ENCODE measurements at regions not wholly inside any gene's neighbourhood (a gene's known extent, or its start where the extent isn't known, plus 50 kb on each side); places are given as distances from the start of the nearest gene placed in this dataset.
"Not testable (repeated sequence)": the region's sequence is repeated elsewhere in the genome, so short reads cannot be mapped to it uniquely, and the experiment has no call there.

GRCh38 chr10:31209478-31209877, 109.5 kb upstream of the ZEB1 start:
- DNase-seq = no peak
- Histone ChIP-seq H4K8ac (ENCODE audit: low read depth, low read length) (no peak overlapping the region), H3K4me3 (ENCODE audit: low read length) (no peak overlapping the region), H3K23ac (ENCODE audit: low read length) (no peak overlapping the region), H4K5ac (ENCODE audit: low read length) (no peak overlapping the region), H3K4ac (ENCODE audit: low read depth, low read length) (no peak overlapping the region), H3K9ac (ENCODE audit: low read length) (no peak overlapping the region), H3K4me2 (ENCODE audit: low read length) (no peak overlapping the region), H2BK120ac (ENCODE audit: low read depth, low read length) (no peak overlapping the region), H2BK15ac (replicated peaks; ENCODE audit: low read depth) (no peak overlapping the region), H2AK5ac (ENCODE audit: low read length) (no peak overlapping the region), H3K27ac (ENCODE audit: low read depth, low read length) (no peak overlapping the region), H2BK5ac (ENCODE audit: low read length) (no peak overlapping the region), H3K27me3 (ENCODE audit: insufficient read depth, low read length, poor library complexity) (no peaks in the 10 kb centered on the region), H3K56ac (ENCODE audit: low read length) (no peak overlapping the region), H3K4me1 (ENCODE audit: control insufficient read depth, low read depth, low read length) (no peaks in the 10 kb centered on the region), H3K18ac (ENCODE audit: low read length) (no peak overlapping the region), H3K36me3 (ENCODE audit: control insufficient read depth, insufficient read depth, low read length) (no peaks in the 10 kb centered on the region), H3K79me2 (ENCODE audit: control insufficient read depth, insufficient read depth, low read length) (no peaks in the 10 kb centered on the region), H3K79me1 (ENCODE audit: low read length) (no peaks in the 10 kb centered on the region)
- WGBS (ENCODE audit: extremely low coverage, insufficient coverage, low lambda C conversion rate) = no CpG with 5 or more reads among the region's 7 CpGs

- Histone ChIP-seq H2AK5ac (ENCODE audit: low read length) (no peak overlapping the region), H3K56ac (ENCODE audit: low read length) (no peak overlapping the region), H3K4me3 (ENCODE audit: low read length) (no peak overlapping the region), H3K36me3 (ENCODE audit: control insufficient read depth, insufficient read depth, low read length) (no peaks in the 10 kb centered on the region), H2BK120ac (ENCODE audit: low read depth, low read length) (no peak overlapping the region), H3K79me1 (ENCODE audit: low read length) (no peaks in the 10 kb centered on the region), H3K4me1 (ENCODE audit: control insufficient read depth, low read depth, low read length) (no peaks in the 10 kb centered on the region), H3K27ac (ENCODE audit: low read depth, low read length) (no peak overlapping the region), H4K8ac (ENCODE audit: low read depth, low read length) (no peak overlapping the region), H3K18ac (ENCODE audit: low read length) (no peak overlapping the region), H3K4ac (ENCODE audit: low read depth, low read length) (no peak overlapping the region), H3K23ac (ENCODE audit: low read length) (no peak overlapping the region), H2BK5ac (ENCODE audit: low read length) (no peak overlapping the region), H3K27me3 (ENCODE audit: insufficient read depth, low read length, poor library complexity) (no peaks in the 10 kb centered on the region), H4K5ac (ENCODE audit: low read length) (no peak overlapping the region), H3K79me2 (ENCODE audit: control insufficient read depth, insufficient read depth, low read length) (no peaks in the 10 kb centered on the region), H3K9ac (ENCODE audit: low read length) (no peak overlapping the region), H2BK15ac (replicated peaks; ENCODE audit: low read depth) (no peak overlapping the region), H3K4me2 (ENCODE audit: low read length) (no peak overlapping the region)
- DNase-seq = no peak
- no CpG with 5 or more reads among the region's 7 CpGs for WGBS (ENCODE audit: extremely low coverage, insufficient coverage, low lambda C conversion rate)
Measured at GRCh38 chr10:31210190-31210589, 108.8 kb upstream of the ZEB1 start.

GRCh38 chr10:31213959-31214358, 105.1 kb upstream of the ZEB1 start:
- no peak overlapping the region for H2BK15ac ChIP-seq (replicated peaks; ENCODE audit: low read depth)
- no peaks in the 10 kb centered on the region for H3K27me3 ChIP-seq (ENCODE audit: insufficient read depth, low read length, poor library complexity)
- no peak overlapping the region for H3K4me2 ChIP-seq (ENCODE audit: low read length)
- no peak overlapping the region for H3K4ac ChIP-seq (ENCODE audit: low read depth, low read length)
- no peak overlapping the region for H4K5ac ChIP-seq (ENCODE audit: low read length)
- H3K36me3 ChIP-seq (ENCODE audit: control insufficient read depth, insufficient read depth, low read length) = no peaks in the 10 kb centered on the region
- no peak overlapping the region for H2BK120ac ChIP-seq (ENCODE audit: low read depth, low read length)
- no CpG with 5 or more reads among the region's 1 CpG for WGBS (ENCODE audit: extremely low coverage, insufficient coverage, low lambda C conversion rate)
- no peaks in the 10 kb centered on the region for H3K4me1 ChIP-seq (ENCODE audit: control insufficient read depth, low read depth, low read length)
- no peak overlapping the region for H3K18ac ChIP-seq (ENCODE audit: low read length)
- H3K4me3 ChIP-seq (ENCODE audit: low read length) = no peak overlapping the region
- DNase-seq = no peak
- H3K79me1 ChIP-seq (ENCODE audit: low read length) = no peaks in the 10 kb centered on the region
- H2AK5ac ChIP-seq (ENCODE audit: low read length) = no peak overlapping the region
- no peak overlapping the region for H3K27ac ChIP-seq (ENCODE audit: low read depth, low read length)
- no peak overlapping the region for H3K56ac ChIP-seq (ENCODE audit: low read length)
- no peak overlapping the region for H3K23ac ChIP-seq (ENCODE audit: low read length)
- no peak overlapping the region for H3K9ac ChIP-seq (ENCODE audit: low read length)
- H4K8ac ChIP-seq (ENCODE audit: low read depth, low read length) = no peak overlapping the region
- H2BK5ac ChIP-seq (ENCODE audit: low read length) = no peak overlapping the region
- no peaks in the 10 kb centered on the region for H3K79me2 ChIP-seq (ENCODE audit: control insufficient read depth, insufficient read depth, low read length)

GRCh38 chr10:31215052-31215451, 104.0 kb upstream of the ZEB1 start:
- Histone ChIP-seq H4K5ac (ENCODE audit: low read length) (no peak overlapping the region), H3K79me1 (ENCODE audit: low read length) (no peaks in the 10 kb centered on the region), H3K18ac (ENCODE audit: low read length) (no peak overlapping the region), H2BK5ac (ENCODE audit: low read length) (no peak overlapping the region), H3K27me3 (ENCODE audit: insufficient read depth, low read length, poor library complexity) (no peaks in the 10 kb centered on the region), H3K23ac (ENCODE audit: low read length) (no peak overlapping the region), H3K9ac (ENCODE audit: low read length) (no peak overlapping the region), H3K56ac (ENCODE audit: low read length) (no peak overlapping the region), H3K36me3 (ENCODE audit: control insufficient read depth, insufficient read depth, low read length) (no peaks in the 10 kb centered on the region), H2BK15ac (replicated peaks; ENCODE audit: low read depth) (no peak overlapping the region), H3K4me1 (ENCODE audit: control insufficient read depth, low read depth, low read length) (no peaks in the 10 kb centered on the region), H3K4me2 (ENCODE audit: low read length) (no peak overlapping the region), H3K79me2 (ENCODE audit: control insufficient read depth, insufficient read depth, low read length) (no peaks in the 10 kb centered on the region), H3K4me3 (ENCODE audit: low read length) (no peak overlapping the region), H3K4ac (ENCODE audit: low read depth, low read length) (no peak overlapping the region), H4K8ac (ENCODE audit: low read depth, low read length) (no peak overlapping the region), H2BK120ac (ENCODE audit: low read depth, low read length) (no peak overlapping the region), H3K27ac (ENCODE audit: low read depth, low read length) (no peak overlapping the region), H2AK5ac (ENCODE audit: low read length) (no peak overlapping the region)
- WGBS (ENCODE audit: extremely low coverage, insufficient coverage, low lambda C conversion rate) = no CpG with 5 or more reads among the region's 2 CpGs
- no peak for DNase-seq

GRCh38 chr10:31219306-31219705, 99.7 kb upstream of the ZEB1 start:
- Histone ChIP-seq H3K27me3 (ENCODE audit: insufficient read depth, low read length, poor library complexity) (no peaks in the 10 kb centered on the region), H3K36me3 (ENCODE audit: control insufficient read depth, insufficient read depth, low read length) (no peaks in the 10 kb centered on the region), H2BK5ac (ENCODE audit: low read length) (no peak overlapping the region), H2BK15ac (replicated peaks; ENCODE audit: low read depth) (no peak overlapping the region), H3K23ac (ENCODE audit: low read length) (no peak overlapping the region), H2AK5ac (ENCODE audit: low read length) (no peak overlapping the region), H3K9ac (ENCODE audit: low read length) (no peak overlapping the region), H4K8ac (ENCODE audit: low read depth, low read length) (no peak overlapping the region), H3K4me3 (ENCODE audit: low read length) (no peak overlapping the region), H3K4ac (ENCODE audit: low read depth, low read length) (no peak overlapping the region), H3K79me1 (ENCODE audit: low read length) (no peaks in the 10 kb centered on the region), H3K4me2 (ENCODE audit: low read length) (no peak overlapping the region), H3K4me1 (ENCODE audit: control insufficient read depth, low read depth, low read length) (no peaks in the 10 kb centered on the region), H2BK120ac (ENCODE audit: low read depth, low read length) (no peak overlapping the region), H3K18ac (ENCODE audit: low read length) (no peak overlapping the region), H4K5ac (ENCODE audit: low read length) (no peak overlapping the region), H3K27ac (ENCODE audit: low read depth, low read length) (no peak overlapping the region), H3K79me2 (ENCODE audit: control insufficient read depth, insufficient read depth, low read length) (no peaks in the 10 kb centered on the region), H3K56ac (ENCODE audit: low read length) (no peak overlapping the region)
- no CpG with 5 or more reads among the region's 1 CpG for WGBS (ENCODE audit: extremely low coverage, insufficient coverage, low lambda C conversion rate)
- no peak for DNase-seq

- not testable (repeated sequence) for H3K23ac ChIP-seq (ENCODE audit: low read length); H4K8ac ChIP-seq (ENCODE audit: low read depth, low read length); H3K79me2 ChIP-seq (ENCODE audit: control insufficient read depth, insufficient read depth, low read length); H2BK15ac ChIP-seq (replicated peaks; ENCODE audit: low read depth); H3K4ac ChIP-seq (ENCODE audit: low read depth, low read length); H3K27ac ChIP-seq (ENCODE audit: low read depth, low read length); DNase-seq; H3K36me3 ChIP-seq (ENCODE audit: control insufficient read depth, insufficient read depth, low read length); H3K27me3 ChIP-seq (ENCODE audit: insufficient read depth, low read length, poor library complexity); H3K18ac ChIP-seq (ENCODE audit: low read length); H3K4me2 ChIP-seq (ENCODE audit: low read length); H2BK5ac ChIP-seq (ENCODE audit: low read length); H2BK120ac ChIP-seq (ENCODE audit: low read depth, low read length); H3K9ac ChIP-seq (ENCODE audit: low read length); H4K5ac ChIP-seq (ENCODE audit: low read length); H3K79me1 ChIP-seq (ENCODE audit: low read length); H2AK5ac ChIP-seq (ENCODE audit: low read length); H3K4me1 ChIP-seq (ENCODE audit: control insufficient read depth, low read depth, low read length); H3K4me3 ChIP-seq (ENCODE audit: low read length); H3K56ac ChIP-seq (ENCODE audit: low read length)
- no CpG with 5 or more reads among the region's 4 CpGs for WGBS (ENCODE audit: extremely low coverage, insufficient coverage, low lambda C conversion rate)
Measured at GRCh38 chr10:31228780-31229179, 90.2 kb upstream of the ZEB1 start.
